Pancreas (tissue), 10 donors: ENCODE measurements at regions not wholly inside any gene's neighbourhood (a gene's known extent, or its start where the extent isn't known, plus 50 kb on each side); places are given as distances from the start of the nearest gene placed in this dataset.

ENCODE experiments used
- ATAC-seq, 4 donors: fragments of 200-7000 bp; cut with Tn5 transposase; one replicate each; pipeline versions ENCODE4 v1.8.0 to v1.9.1; 2020; ENCODE audit warnings: mild to moderate bottlenecking in 4 of 4, moderate library complexity in 4 of 4
- DNase-seq, 6 donors: peaks; one replicate each; pipeline ENCODE4 v3.0.0-alpha.2; 2020
- FAIRE-seq: peaks from 2 replicates; lab custom pipeline; 2012; peaks lifted over from hg19 to GRCh38; lab: Jason Lieb, UNC
- H3K27ac ChIP-seq, 4 donors: fragments of 200-600 bp; sonication (generic); 1 replicate in 3 of 4; 2 replicates in 1 of 4; pipeline versions ENCODE4 v1.5.0 to v1.8.0; 2020
- H3K27me3 ChIP-seq, 4 donors: fragments of 200-600 bp; one replicate each; pipeline ENCODE4 v1.8.0; 2021
- H3K36me3 ChIP-seq, 3 donors: fragments of 200-600 bp; sonication (generic) in 1 of 3; one replicate each; pipeline versions ENCODE4 v1.5.0 to v1.8.0; 2020 to 2021
- H3K4me1 ChIP-seq, 3 donors: fragments of 200-600 bp; one replicate each; pipeline ENCODE4 v1.8.0; 2021
- H3K4me3 ChIP-seq, 4 donors: fragments of 200-600 bp; sonication (generic) in 2 of 4; one replicate each; pipeline versions ENCODE4 v1.5.0 to v1.8.0; 2020 to 2021
- H3K9me3 ChIP-seq, 4 donors: fragments of 200-600 bp; one replicate each; pipeline ENCODE4 v1.8.0; 2021
- CTCF ChIP-seq, 4 donors: fragments of 200-600 bp; sonication (generic) in 3 of 4; IDR thresholded peaks; one replicate each; pipeline versions ENCODE4 v1.5.0 to v1.8.0; 2021; ENCODE audit warnings: antibody characterized with exemption in 4 of 4
- WGBS, 2 donors: extraction: QIAGEN DNeasy Blood & Tissue Kit; methylation state at CpG; one replicate each; pipeline ENCODE4 v1.1.7; 2013; 5-methylcytosine and 5-hydroxymethylcytosine counted together
- intact Hi-C, 3 donors: fragments of 100-400 bp; cut with DNase I; formaldehyde crosslinking; loops; one replicate each; pipeline versions ENCODE4 v1.11.1 to v1.14.2; 2022
- donor health status: healthy with polysubstance abuse.
- donor health status: DM: no; HTN: no; CAD: no; lungs with moderate emphysema.
- donor health status: DM: no; HTN: no; CAD: no.
- donor health status: control.
- donor health status: control.
- donor health status: Bipolar disorder and iron deficiency.
- donor health status: DM: yes; HTN: yes; CAD: no.
- donor health status: DM: no; HTN: no; CAD: no.
- donor health status: DM: no; HTN: no; CAD: no.
- donor health status: DM: yes; HTN: yes; CAD: no.

- Histone ChIP-seq H3K9me3 (no peaks in the 10 kb centered on the region), H3K36me3 (no peaks in the 10 kb centered on the region), H3K27me3 (no peaks in the 10 kb centered on the region), H3K4me3 (no peak overlapping the region), H3K27ac (no peak overlapping the region), H3K4me1 (peaks cover 0 to 4% (median 0%) of the 10 kb centered on the region in 3 donors)
- WGBS, 2 donors, result 85 to 86% methylated on average over 14 of the region's 14 CpGs
- ATAC-seq (no peak), FAIRE-seq (no peak), DNase-seq (no peak)
- intact Hi-C loops, result no loop called here
- no peak for TF ChIP-seq CTCF (IDR thresholded peaks at IDR 0.05)
Observed at GRCh38 chr10:111139567-111139966, 62.7 kb downstream of the ADRA2A start.

- DNase-seq (no peak), FAIRE-seq (no peak), ATAC-seq (no peak)
- TF ChIP-seq CTCF (IDR thresholded peaks at IDR 0.05), result no peak
- intact Hi-C loops, result no loop called here
- peaks cover 0 to 4% (median 0%) of the 10 kb centered on the region in 3 donors for H3K4me1 ChIP-seq
- no peaks in the 10 kb centered on the region for H3K27me3 ChIP-seq
- H3K4me3 ChIP-seq, result no peak overlapping the region
- H3K27ac ChIP-seq, result no peak overlapping the region
- 72 to 86% methylated on average over 9 of the region's 9 CpGs for WGBS, 2 donors
- H3K9me3 ChIP-seq, result no peaks in the 10 kb centered on the region
- H3K36me3 ChIP-seq, result no peaks in the 10 kb centered on the region
Observed at GRCh38 chr10:111142092-111142768, 65.4 kb downstream of the ADRA2A start.

- no peak overlapping the region for H3K4me3 ChIP-seq
- DNase-seq, result no peak
- no peaks in the 10 kb centered on the region for H3K27me3 ChIP-seq
- no peak for TF ChIP-seq CTCF (IDR thresholded peaks at IDR 0.05)
- no peaks in the 10 kb centered on the region for H3K9me3 ChIP-seq
- intact Hi-C loops, result no loop called here
- H3K4me1 ChIP-seq, result no peaks in the 10 kb centered on the region
- H3K36me3 ChIP-seq, result no peaks in the 10 kb centered on the region
- no peak for ATAC-seq
- 42 to 48% methylated on average over 2 of the region's 2 CpGs for WGBS, 2 donors
- FAIRE-seq, result no peak
- H3K27ac ChIP-seq, result no peak overlapping the region
Observed at GRCh38 chr10:111146025-111146640, 69.3 kb downstream of the ADRA2A start.

- H3K4me3 ChIP-seq, result no peak overlapping the region
- no peak for DNase-seq
Observed at GRCh38 chr10:111148025-111148424, 71.2 kb downstream of the ADRA2A start.

More at GRCh38 chr10:111148025-111148424, 71.2 kb downstream of the ADRA2A start:
- Histone ChIP-seq H3K4me1 (no peaks in the 10 kb centered on the region), H3K36me3 (no peaks in the 10 kb centered on the region), H3K9me3 (no peaks in the 10 kb centered on the region), H3K27me3 (no peaks in the 10 kb centered on the region), H3K27ac (no peak overlapping the region)
- 34 to 35% methylated on average over 6 of the region's 6 CpGs for WGBS, 2 donors
- ATAC-seq (no peak), FAIRE-seq (no peak)
- no peak for TF ChIP-seq CTCF (IDR thresholded peaks at IDR 0.05)
- intact Hi-C loops, result no loop called here
